ENCODE measurements at regions not wholly inside any gene's neighbourhood (a gene's known extent, or its start where the extent isn't known, plus 50 kb on each side); places are given as distances from the start of the nearest gene placed in this dataset.

DNA sequence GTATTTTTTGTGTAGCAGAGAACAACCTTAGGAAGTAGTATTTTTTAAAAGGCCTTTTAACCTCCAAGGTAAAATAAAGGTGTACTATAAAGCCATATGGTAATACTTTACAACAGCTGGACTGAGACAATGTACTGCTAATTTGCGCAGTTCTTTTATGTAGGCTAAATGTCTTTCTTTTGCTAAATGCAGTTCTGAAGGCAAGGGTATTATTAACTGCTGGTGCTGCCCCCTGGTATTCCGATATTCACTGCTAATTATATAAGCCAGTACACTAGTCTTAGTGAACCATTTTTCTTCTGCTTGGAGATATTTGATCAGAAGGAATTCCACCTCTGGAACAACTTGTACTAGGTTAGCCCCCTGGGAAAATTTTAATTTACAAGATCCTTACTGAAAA lies 272.0 kb upstream of the FERD3L start:
- no peaks in the 10 kb centered on the region for H3K9me3 Mint-ChIP-seq
- no peaks in the 10 kb centered on the region for H3K27me3 Mint-ChIP-seq (ENCODE audit: low read depth)
- H3K36me3 Mint-ChIP-seq, result no peaks in the 10 kb centered on the region
- DNase-seq (ENCODE audit: low spot score in 2 of 2, unreplicated experiment in 2 of 2), result no peak
- TF ChIP-seq, protein P1, sequence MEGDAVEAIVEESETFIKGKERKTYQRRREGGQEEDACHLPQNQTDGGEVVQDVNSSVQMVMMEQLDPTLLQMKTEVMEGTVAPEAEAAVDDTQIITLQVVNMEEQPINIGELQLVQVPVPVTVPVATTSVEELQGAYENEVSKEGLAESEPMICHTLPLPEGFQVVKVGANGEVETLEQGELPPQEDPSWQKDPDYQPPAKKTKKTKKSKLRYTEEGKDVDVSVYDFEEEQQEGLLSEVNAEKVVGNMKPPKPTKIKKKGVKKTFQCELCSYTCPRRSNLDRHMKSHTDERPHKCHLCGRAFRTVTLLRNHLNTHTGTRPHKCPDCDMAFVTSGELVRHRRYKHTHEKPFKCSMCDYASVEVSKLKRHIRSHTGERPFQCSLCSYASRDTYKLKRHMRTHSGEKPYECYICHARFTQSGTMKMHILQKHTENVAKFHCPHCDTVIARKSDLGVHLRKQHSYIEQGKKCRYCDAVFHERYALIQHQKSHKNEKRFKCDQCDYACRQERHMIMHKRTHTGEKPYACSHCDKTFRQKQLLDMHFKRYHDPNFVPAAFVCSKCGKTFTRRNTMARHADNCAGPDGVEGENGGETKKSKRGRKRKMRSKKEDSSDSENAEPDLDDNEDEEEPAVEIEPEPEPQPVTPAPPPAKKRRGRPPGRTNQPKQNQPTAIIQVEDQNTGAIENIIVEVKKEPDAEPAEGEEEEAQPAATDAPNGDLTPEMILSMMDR (IDR thresholded peaks at IDR 0.05; ENCODE audit: unreplicated experiment), result no peak
- H3K4me1 Mint-ChIP-seq, result peaks cover 31% of the 10 kb centered on the region
- peak overlapping the region; percentile 19 for H3K27ac Mint-ChIP-seq
- no peak overlapping the region for H3K4me3 Mint-ChIP-seq

DNA sequence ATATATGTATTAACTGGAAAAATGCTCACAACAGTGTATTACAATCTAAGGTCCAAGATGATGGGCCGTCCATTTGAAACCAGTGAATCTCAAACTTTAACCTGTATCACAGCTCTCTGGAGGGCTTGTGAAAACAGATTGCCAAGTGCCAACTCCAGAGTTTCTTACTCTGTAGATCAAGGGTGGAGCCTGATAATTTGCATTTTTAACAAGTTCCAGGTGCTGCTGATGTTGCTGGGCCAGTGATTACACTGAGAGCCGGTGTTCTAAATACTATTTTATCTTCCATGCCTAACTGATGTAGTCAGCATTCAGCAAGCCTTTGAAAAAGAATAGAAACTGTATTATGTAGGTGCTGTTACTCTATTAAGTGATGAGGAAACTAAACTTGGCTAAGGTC lies 269.9 kb upstream of the FERD3L start:
- Mint-ChIP-seq H3K36me3 (no peaks in the 10 kb centered on the region), H3K9me3 (no peaks in the 10 kb centered on the region)

DNA sequence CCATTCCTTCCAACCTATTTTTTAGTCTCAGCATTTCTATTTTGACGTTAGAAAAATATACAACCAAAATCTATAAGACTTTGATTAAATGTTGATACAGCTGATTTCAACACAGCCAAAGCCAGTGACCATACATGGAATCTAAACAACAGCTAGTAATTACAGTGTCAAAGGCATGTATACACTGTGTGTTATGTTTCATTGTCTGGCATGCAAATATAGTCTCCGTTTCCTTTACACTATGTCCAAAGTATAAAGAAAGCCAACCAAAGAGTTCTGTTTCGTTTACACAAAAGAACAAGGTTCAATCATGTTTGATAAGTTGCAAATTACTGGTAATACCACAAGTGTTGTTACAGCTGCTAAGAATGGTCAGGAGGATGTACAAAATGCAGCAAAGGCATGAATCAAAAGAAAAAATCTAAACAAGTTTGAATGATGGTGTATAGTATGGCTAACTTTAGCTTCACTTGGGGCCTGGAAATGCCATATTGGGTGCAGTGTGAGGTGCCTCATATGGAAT lies 268.3 kb upstream of the FERD3L start:
- Mint-ChIP-seq H3K27me3 (ENCODE audit: low read depth) (no peaks in the 10 kb centered on the region), H3K36me3 (no peaks in the 10 kb centered on the region)
- TF ChIP-seq, protein P1 (IDR thresholded peaks at IDR 0.05; ENCODE audit: unreplicated experiment), result no peak

More for the DNA sequence above, 269.9 kb upstream of the FERD3L start:
- H3K4me1 Mint-ChIP-seq, result peaks cover 32% of the 10 kb centered on the region
- DNase-seq (ENCODE audit: low spot score in 2 of 2, unreplicated experiment in 2 of 2), result no peak
- no peak overlapping the region for H3K4me3 Mint-ChIP-seq
- TF ChIP-seq, protein P1 (IDR thresholded peaks at IDR 0.05; ENCODE audit: unreplicated experiment), result no peak
- H3K27me3 Mint-ChIP-seq (ENCODE audit: low read depth), result no peaks in the 10 kb centered on the region
- no peak overlapping the region for H3K27ac Mint-ChIP-seq

DNA sequence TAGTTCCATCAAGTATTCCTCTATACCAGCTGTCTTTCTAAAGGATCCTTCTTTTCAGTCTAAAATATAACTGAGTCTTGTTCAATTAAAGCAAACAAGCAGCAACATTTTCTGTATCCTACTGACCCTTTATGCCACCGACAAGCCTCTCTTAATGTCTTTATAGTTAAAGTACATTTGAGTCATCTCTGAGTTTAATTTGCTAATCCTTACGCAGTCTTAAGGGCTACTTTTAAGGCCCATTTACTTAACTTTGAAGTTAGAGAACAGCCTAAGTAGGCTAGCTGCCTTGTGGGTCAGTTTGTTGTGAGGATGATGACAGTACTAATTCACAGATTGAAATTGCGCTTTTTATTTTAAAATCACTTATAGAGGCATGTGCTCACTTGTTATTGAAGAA lies 265.5 kb upstream of the FERD3L start:
- Mint-ChIP-seq H3K27ac (no peak overlapping the region), H3K4me1 (peaks cover 11% of the 10 kb centered on the region), H3K27me3 (ENCODE audit: low read depth) (no peaks in the 10 kb centered on the region), H3K36me3 (no peaks in the 10 kb centered on the region), H3K4me3 (no peak overlapping the region), H3K9me3 (no peaks in the 10 kb centered on the region)
- TF ChIP-seq, protein P1 (IDR thresholded peaks at IDR 0.05; ENCODE audit: unreplicated experiment), result no peak
- DNase-seq (ENCODE audit: low spot score in 2 of 2, unreplicated experiment in 2 of 2), result no peak

More for the DNA sequence above, 268.3 kb upstream of the FERD3L start:
- Mint-ChIP-seq H3K27ac (no peak overlapping the region), H3K4me1 (peaks cover 32% of the 10 kb centered on the region), H3K4me3 (no peak overlapping the region), H3K9me3 (no peaks in the 10 kb centered on the region)
- no peak for DNase-seq (ENCODE audit: low spot score in 2 of 2, unreplicated experiment in 2 of 2)

DNA sequence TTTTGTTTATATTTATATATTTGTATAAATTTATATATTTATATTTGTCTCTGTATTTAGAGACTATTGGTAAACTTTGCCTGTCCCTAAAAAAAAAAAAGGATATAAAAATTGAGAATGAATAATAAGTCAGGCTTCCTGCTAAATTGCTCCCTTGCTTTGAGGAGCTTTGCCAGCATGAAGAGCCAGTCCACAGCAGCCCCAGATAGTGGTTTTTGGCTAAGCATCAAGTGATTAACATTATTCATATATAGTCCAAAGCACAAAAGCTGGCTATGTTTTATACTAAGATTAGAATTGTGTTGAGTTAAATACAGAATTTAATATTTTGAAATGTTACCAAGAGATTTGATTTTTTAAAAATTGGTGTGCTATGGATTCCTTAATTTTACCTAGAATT lies 264.9 kb upstream of the FERD3L start:
- Mint-ChIP-seq H3K27ac (no peak overlapping the region), H3K4me1 (peaks cover 7% of the 10 kb centered on the region), H3K4me3 (no peak overlapping the region), H3K9me3 (no peaks in the 10 kb centered on the region), H3K36me3 (no peaks in the 10 kb centered on the region), H3K27me3 (ENCODE audit: low read depth) (no peaks in the 10 kb centered on the region)
- DNase-seq (ENCODE audit: low spot score in 2 of 2, unreplicated experiment in 2 of 2), result no peak
- TF ChIP-seq, protein P1 (IDR thresholded peaks at IDR 0.05; ENCODE audit: unreplicated experiment), result no peak

DNA sequence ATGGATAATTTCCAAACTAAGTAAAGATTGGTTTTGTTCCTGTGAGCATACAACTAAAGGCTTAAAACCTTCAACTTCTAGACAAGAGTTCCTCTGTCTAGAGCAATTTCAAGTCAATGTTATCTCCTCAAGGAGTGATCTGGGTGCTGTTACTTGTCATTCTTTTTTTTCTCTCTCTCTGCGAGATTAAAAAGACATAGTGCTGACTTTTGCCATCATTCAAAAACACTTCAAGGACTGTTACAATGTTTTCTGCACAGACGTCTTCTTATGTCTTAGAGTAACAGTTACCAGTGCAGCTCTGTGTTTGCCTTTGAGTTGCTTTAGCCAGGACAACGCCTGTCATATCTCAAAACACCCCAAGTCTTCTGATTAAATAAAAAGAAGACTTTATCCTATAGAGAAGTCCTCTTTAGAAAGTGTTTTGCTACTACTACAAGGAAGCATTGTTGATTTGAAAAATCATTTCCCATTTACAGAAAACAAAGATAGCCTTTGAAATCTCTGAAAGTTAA lies 263.5 kb upstream of the FERD3L start:
- no peaks in the 10 kb centered on the region for H3K36me3 Mint-ChIP-seq
- no peak overlapping the region for H3K4me3 Mint-ChIP-seq
- H3K4me1 Mint-ChIP-seq, result peaks cover 11% of the 10 kb centered on the region
- H3K27ac Mint-ChIP-seq, result no peak overlapping the region
- no peaks in the 10 kb centered on the region for H3K27me3 Mint-ChIP-seq (ENCODE audit: low read depth)
- no peaks in the 10 kb centered on the region for H3K9me3 Mint-ChIP-seq
- TF ChIP-seq, protein P1 (IDR thresholded peaks at IDR 0.05; ENCODE audit: unreplicated experiment), result no peak
- DNase-seq (ENCODE audit: low spot score in 2 of 2, unreplicated experiment in 2 of 2), result no peak

All from mesothelial cell of epicardium (in vitro differentiated cells).